WTC11 (cell line): ENCODE measurements at regions not wholly inside any gene's neighbourhood (a gene's known extent, or its start where the extent isn't known, plus 50 kb on each side); places are given as distances from the start of the nearest gene placed in this dataset.

Experiments
- ATAC-seq: fragments of 200-7000 bp; cut with Tn5 transposase; 2 replicates; pipeline ENCODE4 v1.10.0; 2021; ENCODE audit warnings: mild to moderate bottlenecking, moderate library complexity
- CTCF ChIA-PET: fragments of 300-600 bp; sonication (Branson Sonifier 250); formaldehyde crosslinking; loops from one replicate; lab custom pipeline; 2021; ENCODE audit warnings: antibody characterized with exemption; lab: Charles Lee
- POLR2A ChIA-PET: fragments of 350-600 bp; sonication (Branson Sonifier 250); formaldehyde crosslinking; loops from one replicate; lab custom pipeline; 2021; ENCODE audit warnings: antibody characterized with exemption; lab: Charles Lee
- DNase-seq: peaks from one replicate; pipeline ENCODE4 v3.0.0; 2021; ENCODE audit warnings: low spot score
- H3K27ac Mint-ChIP-seq: 2 replicates; pipeline ENCODE4 v1.8.0; 2021; ENCODE audit warnings: mixed read lengths
- H3K27me3 Mint-ChIP-seq: 2 replicates; pipeline ENCODE4 v1.8.0; 2021; ENCODE audit warnings: low read depth, mild to moderate bottlenecking, moderate library complexity, mixed read lengths
- H3K36me3 Mint-ChIP-seq: 2 replicates; pipeline ENCODE4 v1.8.0; 2021; ENCODE audit warnings: mixed read lengths
- H3K4me1 Mint-ChIP-seq: 2 replicates; pipeline ENCODE4 v1.8.0; 2022; ENCODE audit warnings: mixed read lengths
- H3K4me3 Mint-ChIP-seq: 2 replicates; pipeline ENCODE4 v1.8.0; 2021; ENCODE audit warnings: mild to moderate bottlenecking, moderate library complexity, mixed read lengths
- H3K9me3 Mint-ChIP-seq: 2 replicates; pipeline ENCODE4 v1.8.0; 2021; ENCODE audit warnings: mixed read lengths
- CREM ChIP-seq: sonication (generic); formaldehyde crosslinking; IDR thresholded peaks from 2 replicates; pipeline ENCODE4 v1.8.1; 2022; ENCODE audit warnings: mild to moderate bottlenecking, missing genetic modification reagents, moderate library complexity
- CTCF ChIP-seq: fragments of 200-600 bp; IDR thresholded peaks from 2 replicates; pipeline ENCODE4 v1.8.0; 2022; ENCODE audit warnings: antibody characterized with exemption
- ELF4 ChIP-seq: sonication (generic); formaldehyde crosslinking; IDR thresholded peaks from 2 replicates; pipeline ENCODE4 v1.8.1; 2022; ENCODE audit warnings: low read depth, mild to moderate bottlenecking, moderate library complexity, missing genetic modification reagents
- FOXJ3 ChIP-seq: sonication (generic); formaldehyde crosslinking; IDR thresholded peaks from 2 replicates; pipeline ENCODE4 v1.9.0; 2021; ENCODE audit warnings: missing genetic modification reagents, mild to moderate bottlenecking, borderline replicate concordance
- GABPB1 ChIP-seq: sonication (generic); formaldehyde crosslinking; IDR thresholded peaks from 2 replicates; pipeline ENCODE4 v1.8.1; 2023; ENCODE audit warnings: mild to moderate bottlenecking, missing genetic modification reagents
- GTF2I ChIP-seq: fragments of 250-450 bp; sonication (Bioruptor Pico); conservative IDR thresholded peaks from 2 replicates; pipeline ENCODE4 v1.4.0; 2021; ENCODE audit warnings: mild to moderate bottlenecking
- TEAD4 ChIP-seq: sonication (generic); formaldehyde crosslinking; IDR thresholded peaks from 2 replicates; pipeline ENCODE4 v1.8.0; 2022; ENCODE audit warnings: mild to moderate bottlenecking, missing genetic modification reagents
- ZNF232 ChIP-seq: sonication (generic); formaldehyde crosslinking; IDR thresholded peaks from 2 replicates; pipeline ENCODE4 v1.8.0; 2022; ENCODE audit warnings: mild to moderate bottlenecking, missing genetic modification reagents
- TF ChIP-seq, protein P1 (sequence below): fragments of 250-450 bp; sonication (Bioruptor Pico); IDR thresholded peaks from 2 replicates; pipeline ENCODE4 v1.9.0; 2021; ENCODE audit warnings: moderate library complexity, mild to moderate bottlenecking, inconsistent platforms, borderline replicate concordance
- TF ChIP-seq, protein P2 (sequence below): sonication (generic); formaldehyde crosslinking; IDR thresholded peaks from 2 replicates; pipeline ENCODE4 v1.8.0; 2022; ENCODE audit warnings: mild to moderate bottlenecking, missing genetic modification reagents
- TF ChIP-seq, protein P3 (sequence below): sonication (generic); formaldehyde crosslinking; IDR thresholded peaks from 2 replicates; pipeline ENCODE4 v1.8.1; 2023; ENCODE audit warnings: mild to moderate bottlenecking, missing genetic modification reagents, borderline replicate concordance
- TF ChIP-seq, protein P4 (sequence below): sonication (generic); formaldehyde crosslinking; IDR thresholded peaks from 2 replicates; pipeline ENCODE4 v1.8.1; 2022; ENCODE audit warnings: mild to moderate bottlenecking, missing genetic modification reagents, moderate library complexity, borderline replicate concordance
- TF ChIP-seq, protein P5 (sequence below): sonication (generic); formaldehyde crosslinking; IDR thresholded peaks from 2 replicates; pipeline ENCODE4 v1.8.1; 2022; ENCODE audit warnings: low read depth, mild to moderate bottlenecking, moderate library complexity, missing genetic modification reagents, borderline replicate concordance

DNA sequence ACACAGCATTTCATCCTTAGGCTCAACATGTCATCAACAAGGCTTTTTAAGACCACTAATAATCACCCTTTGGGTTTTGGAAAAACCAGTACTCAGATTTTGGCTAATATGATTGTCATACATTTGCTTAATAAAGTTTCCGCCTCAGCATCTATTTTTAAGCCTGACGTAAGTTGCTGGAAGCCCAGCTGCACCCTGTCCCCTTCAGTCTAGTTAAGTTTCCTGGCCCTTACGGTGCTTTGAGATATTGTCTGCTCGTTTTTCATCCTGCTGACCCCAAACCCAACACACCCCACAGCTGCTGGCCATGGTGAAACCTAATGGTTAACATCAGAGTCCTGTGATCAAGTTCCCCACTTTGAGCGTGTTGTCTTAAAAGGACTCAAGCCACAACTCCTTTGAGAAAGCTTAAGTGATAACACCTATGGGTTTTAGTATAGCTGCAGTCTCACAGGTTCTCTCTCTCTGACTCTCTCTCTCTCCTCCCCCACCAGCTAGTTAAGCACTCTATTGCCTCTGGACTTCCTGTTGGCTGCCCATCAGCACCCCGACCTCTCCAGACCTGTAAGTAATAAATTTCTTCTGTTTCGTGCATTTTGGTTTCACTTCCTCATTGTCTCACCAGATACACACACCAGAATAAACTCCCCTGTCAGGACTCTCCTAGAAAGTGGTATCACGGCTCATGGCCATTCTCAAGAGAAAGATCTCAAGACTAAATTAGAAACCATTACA lies 802.0 kb downstream of the C6orf118 start (continued):
- TF ChIP-seq, protein P1, sequence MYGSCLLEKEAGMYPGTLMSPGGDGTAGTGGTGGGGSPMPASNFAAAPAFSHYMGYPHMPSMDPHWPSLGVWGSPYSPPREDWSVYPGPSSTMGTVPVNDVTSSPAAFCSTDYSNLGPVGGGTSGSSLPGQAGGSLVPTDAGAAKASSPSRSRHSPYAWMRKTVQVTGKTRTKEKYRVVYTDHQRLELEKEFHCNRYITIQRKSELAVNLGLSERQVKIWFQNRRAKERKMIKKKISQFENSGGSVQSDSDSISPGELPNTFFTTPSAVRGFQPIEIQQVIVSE (CRISPR knock-in tag), result no peak
- TF ChIP-seq, protein P2, sequence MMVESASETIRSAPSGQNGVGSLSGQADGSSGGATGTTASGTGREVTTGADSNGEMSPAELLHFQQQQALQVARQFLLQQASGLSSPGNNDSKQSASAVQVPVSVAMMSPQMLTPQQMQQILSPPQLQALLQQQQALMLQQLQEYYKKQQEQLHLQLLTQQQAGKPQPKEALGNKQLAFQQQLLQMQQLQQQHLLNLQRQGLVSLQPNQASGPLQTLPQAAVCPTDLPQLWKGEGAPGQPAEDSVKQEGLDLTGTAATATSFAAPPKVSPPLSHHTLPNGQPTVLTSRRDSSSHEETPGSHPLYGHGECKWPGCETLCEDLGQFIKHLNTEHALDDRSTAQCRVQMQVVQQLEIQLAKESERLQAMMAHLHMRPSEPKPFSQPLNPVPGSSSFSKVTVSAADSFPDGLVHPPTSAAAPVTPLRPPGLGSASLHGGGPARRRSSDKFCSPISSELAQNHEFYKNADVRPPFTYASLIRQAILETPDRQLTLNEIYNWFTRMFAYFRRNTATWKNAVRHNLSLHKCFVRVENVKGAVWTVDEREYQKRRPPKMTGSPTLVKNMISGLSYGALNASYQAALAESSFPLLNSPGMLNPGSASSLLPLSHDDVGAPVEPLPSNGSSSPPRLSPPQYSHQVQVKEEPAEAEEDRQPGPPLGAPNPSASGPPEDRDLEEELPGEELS (CRISPR knock-in tag), result no peak
- TF ChIP-seq FOXJ3 (CRISPR knock-in tag) (no peak), ZNF232 (CRISPR knock-in tag) (no peak), CTCF (no peak), GTF2I (CRISPR knock-in tag) (no peak)

DNA sequence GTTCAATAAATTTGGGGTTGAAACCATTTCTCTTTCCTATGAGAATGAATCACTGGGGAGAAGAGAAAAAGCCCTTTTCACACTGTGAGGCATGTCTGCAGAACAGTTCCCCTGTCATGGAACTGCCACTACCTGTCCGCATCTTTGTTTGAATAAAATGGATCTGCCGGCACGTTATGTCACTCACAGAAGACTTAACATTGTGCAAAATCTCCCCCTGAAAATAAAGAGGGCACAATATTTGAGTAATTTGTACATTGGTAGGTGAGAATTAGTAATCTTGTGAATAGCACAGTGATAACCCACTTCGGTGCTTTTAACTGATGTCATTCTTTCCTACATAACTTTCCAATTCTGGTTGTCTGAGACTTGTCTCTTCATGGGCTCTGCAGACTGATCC lies 804.0 kb downstream of the C6orf118 start:
- H3K27me3 Mint-ChIP-seq, result no peaks in the 10 kb centered on the region
- H3K4me3 Mint-ChIP-seq, result no peak overlapping the region
- peaks cover 21% of the 10 kb centered on the region for H3K9me3 Mint-ChIP-seq
- DNase-seq (no peak), ATAC-seq (no peak)
- TF ChIP-seq ELF4 (CRISPR knock-in tag), result no peak
- TF ChIP-seq, protein P3, sequence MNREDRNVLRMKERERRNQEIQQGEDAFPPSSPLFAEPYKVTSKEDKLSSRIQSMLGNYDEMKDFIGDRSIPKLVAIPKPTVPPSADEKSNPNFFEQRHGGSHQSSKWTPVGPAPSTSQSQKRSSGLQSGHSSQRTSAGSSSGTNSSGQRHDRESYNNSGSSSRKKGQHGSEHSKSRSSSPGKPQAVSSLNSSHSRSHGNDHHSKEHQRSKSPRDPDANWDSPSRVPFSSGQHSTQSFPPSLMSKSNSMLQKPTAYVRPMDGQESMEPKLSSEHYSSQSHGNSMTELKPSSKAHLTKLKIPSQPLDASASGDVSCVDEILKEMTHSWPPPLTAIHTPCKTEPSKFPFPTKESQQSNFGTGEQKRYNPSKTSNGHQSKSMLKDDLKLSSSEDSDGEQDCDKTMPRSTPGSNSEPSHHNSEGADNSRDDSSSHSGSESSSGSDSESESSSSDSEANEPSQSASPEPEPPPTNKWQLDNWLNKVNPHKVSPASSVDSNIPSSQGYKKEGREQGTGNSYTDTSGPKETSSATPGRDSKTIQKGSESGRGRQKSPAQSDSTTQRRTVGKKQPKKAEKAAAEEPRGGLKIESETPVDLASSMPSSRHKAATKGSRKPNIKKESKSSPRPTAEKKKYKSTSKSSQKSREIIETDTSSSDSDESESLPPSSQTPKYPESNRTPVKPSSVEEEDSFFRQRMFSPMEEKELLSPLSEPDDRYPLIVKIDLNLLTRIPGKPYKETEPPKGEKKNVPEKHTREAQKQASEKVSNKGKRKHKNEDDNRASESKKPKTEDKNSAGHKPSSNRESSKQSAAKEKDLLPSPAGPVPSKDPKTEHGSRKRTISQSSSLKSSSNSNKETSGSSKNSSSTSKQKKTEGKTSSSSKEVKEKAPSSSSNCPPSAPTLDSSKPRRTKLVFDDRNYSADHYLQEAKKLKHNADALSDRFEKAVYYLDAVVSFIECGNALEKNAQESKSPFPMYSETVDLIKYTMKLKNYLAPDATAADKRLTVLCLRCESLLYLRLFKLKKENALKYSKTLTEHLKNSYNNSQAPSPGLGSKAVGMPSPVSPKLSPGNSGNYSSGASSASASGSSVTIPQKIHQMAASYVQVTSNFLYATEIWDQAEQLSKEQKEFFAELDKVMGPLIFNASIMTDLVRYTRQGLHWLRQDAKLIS (CRISPR knock-in tag), result no peak
- TF ChIP-seq, protein P1 (CRISPR knock-in tag), result no peak
- TF ChIP-seq GABPB1, result no peak
- TF ChIP-seq, protein P4, sequence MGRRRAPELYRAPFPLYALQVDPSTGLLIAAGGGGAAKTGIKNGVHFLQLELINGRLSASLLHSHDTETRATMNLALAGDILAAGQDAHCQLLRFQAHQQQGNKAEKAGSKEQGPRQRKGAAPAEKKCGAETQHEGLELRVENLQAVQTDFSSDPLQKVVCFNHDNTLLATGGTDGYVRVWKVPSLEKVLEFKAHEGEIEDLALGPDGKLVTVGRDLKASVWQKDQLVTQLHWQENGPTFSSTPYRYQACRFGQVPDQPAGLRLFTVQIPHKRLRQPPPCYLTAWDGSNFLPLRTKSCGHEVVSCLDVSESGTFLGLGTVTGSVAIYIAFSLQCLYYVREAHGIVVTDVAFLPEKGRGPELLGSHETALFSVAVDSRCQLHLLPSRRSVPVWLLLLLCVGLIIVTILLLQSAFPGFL, result no peak
- TF ChIP-seq TEAD4, result no peak
- TF ChIP-seq ZNF232 (CRISPR knock-in tag), result no peak
- no peak for TF ChIP-seq CREM (CRISPR knock-in tag)
- TF ChIP-seq, protein P5, sequence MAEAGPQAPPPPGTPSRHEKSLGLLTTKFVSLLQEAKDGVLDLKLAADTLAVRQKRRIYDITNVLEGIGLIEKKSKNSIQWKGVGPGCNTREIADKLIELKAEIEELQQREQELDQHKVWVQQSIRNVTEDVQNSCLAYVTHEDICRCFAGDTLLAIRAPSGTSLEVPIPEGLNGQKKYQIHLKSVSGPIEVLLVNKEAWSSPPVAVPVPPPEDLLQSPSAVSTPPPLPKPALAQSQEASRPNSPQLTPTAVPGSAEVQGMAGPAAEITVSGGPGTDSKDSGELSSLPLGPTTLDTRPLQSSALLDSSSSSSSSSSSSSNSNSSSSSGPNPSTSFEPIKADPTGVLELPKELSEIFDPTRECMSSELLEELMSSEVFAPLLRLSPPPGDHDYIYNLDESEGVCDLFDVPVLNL, result no peak
- H3K27ac Mint-ChIP-seq, result no peak overlapping the region
- ChIA-PET POLR2A (no interaction called here), CTCF (no interaction called here)
- H3K36me3 Mint-ChIP-seq, result peaks cover 7% of the 10 kb centered on the region; the same call in 1 of the 2 replicates
- H3K4me1 Mint-ChIP-seq, result peaks cover 9% of the 10 kb centered on the region
